Activated CD4-positive, alpha-beta memory T cell treated with anti-CD3 and anti-CD28 coated beads for 36 hours (primary cell): ENCODE measurements at regions not wholly inside any gene's neighbourhood (a gene's known extent, or its start where the extent isn't known, plus 50 kb on each side); places are given as distances from the start of the nearest gene placed in this dataset.

ENCODE experiments used
- CTCF ChIA-PET: fragments of 350-600 bp; sonication (Branson Sonifier 250); formaldehyde crosslinking; loops from one replicate; lab custom pipeline; 2021; ENCODE audit warnings: antibody characterized with exemption, inconsistent platforms; lab: Charles Lee
- POLR2A ChIA-PET: fragments of 350-600 bp; sonication (Branson Sonifier 250); formaldehyde crosslinking; loops from one replicate; lab custom pipeline; 2021; ENCODE audit warnings: antibody characterized with exemption; lab: Charles Lee
- DNase-seq: peaks from one replicate; pipeline ENCODE4 v3.0.0-alpha.2; 2020
- H3K27ac Mint-ChIP-seq: one replicate; pipeline ENCODE4 v1.8.0; 2021; ENCODE audit warnings: mixed read lengths
- H3K27me3 Mint-ChIP-seq: one replicate; pipeline ENCODE4 v1.8.0; 2021; ENCODE audit warnings: mixed read lengths
- H3K36me3 Mint-ChIP-seq: one replicate; pipeline ENCODE4 v1.8.0; 2021; ENCODE audit warnings: mixed read lengths
- H3K4me1 Mint-ChIP-seq: one replicate; pipeline ENCODE4 v1.8.0; 2021; ENCODE audit warnings: low read depth, mixed read lengths
- H3K4me3 Mint-ChIP-seq: one replicate; pipeline ENCODE4 v1.8.0; 2021; ENCODE audit warnings: mild to moderate bottlenecking, mixed read lengths
- H3K9me3 Mint-ChIP-seq: one replicate; pipeline ENCODE4 v1.8.0; 2021; ENCODE audit warnings: mixed read lengths
- intact Hi-C: fragments of 100-400 bp; cut with micrococcal nuclease; formaldehyde crosslinking; loops from one replicate; pipeline ENCODE4 v1.15.1; 2023

GRCh38 chr5:174607205-174607604 lies 117.2 kb upstream of the MSX2 start:
- Mint-ChIP-seq H3K36me3 (no peaks in the 10 kb centered on the region), H3K9me3 (no peaks in the 10 kb centered on the region), H3K27ac (no peak overlapping the region), H3K4me1 (no peaks in the 10 kb centered on the region), H3K27me3 (peaks cover 5% of the 10 kb centered on the region), H3K4me3 (no peak overlapping the region)
- ChIA-PET CTCF (no interaction called here), POLR2A (no interaction called here)
- DNase-seq: no peak
- intact Hi-C loops: no loop called here

DNA sequence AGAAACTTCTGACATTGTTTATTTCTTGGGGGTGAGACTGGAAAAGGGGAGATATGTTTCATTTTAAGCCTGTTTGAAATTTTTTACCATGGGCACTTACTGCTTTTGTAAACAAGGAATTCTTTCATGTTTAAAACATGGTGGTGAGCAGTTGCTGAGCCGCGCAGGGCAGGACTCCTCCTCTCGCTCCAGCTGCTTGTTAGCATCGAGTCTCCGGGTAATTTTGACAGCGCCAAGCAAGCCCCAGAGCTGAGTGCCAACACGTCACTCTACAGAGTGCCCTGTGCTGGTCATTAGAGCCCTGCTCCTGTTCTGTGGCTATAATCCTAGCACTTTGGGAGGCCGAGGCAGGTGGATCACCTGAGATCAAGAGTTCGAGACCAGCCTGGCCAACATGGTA lies 116.5 kb upstream of the MSX2 start:
- intact Hi-C loops: no loop called here
- no peak overlapping the region for H3K4me3 Mint-ChIP-seq
- peaks cover 5% of the 10 kb centered on the region for H3K27me3 Mint-ChIP-seq
- no peaks in the 10 kb centered on the region for H3K36me3 Mint-ChIP-seq
- CTCF ChIA-PET: no interaction called here
- POLR2A ChIA-PET: no interaction called here
- H3K4me1 Mint-ChIP-seq: no peaks in the 10 kb centered on the region
- no peak for DNase-seq
- H3K9me3 Mint-ChIP-seq: no peaks in the 10 kb centered on the region
- H3K27ac Mint-ChIP-seq: no peak overlapping the region

- intact Hi-C loops: no loop called here
- H3K36me3 Mint-ChIP-seq: no peaks in the 10 kb centered on the region
- ChIA-PET POLR2A (no interaction called here), CTCF (no interaction called here)
- peaks cover 5% of the 10 kb centered on the region for H3K27me3 Mint-ChIP-seq
- no peak overlapping the region for H3K27ac Mint-ChIP-seq
- H3K9me3 Mint-ChIP-seq: no peaks in the 10 kb centered on the region
- peak; percentile 13 for DNase-seq
- no peaks in the 10 kb centered on the region for H3K4me1 Mint-ChIP-seq
- H3K4me3 Mint-ChIP-seq: no peak overlapping the region
Observed at GRCh38 chr5:174608631-174609097, 115.7 kb upstream of the MSX2 start.

- ChIA-PET POLR2A (no interaction called here), CTCF (no interaction called here)
- Mint-ChIP-seq H3K9me3 (no peaks in the 10 kb centered on the region), H3K4me1 (no peaks in the 10 kb centered on the region), H3K27ac (no peak overlapping the region), H3K27me3 (peaks cover 5% of the 10 kb centered on the region), H3K4me3 (no peak overlapping the region), H3K36me3 (no peaks in the 10 kb centered on the region)
- intact Hi-C loops: no loop called here
- DNase-seq: no peak
Observed at GRCh38 chr5:174609116-174609515, 115.3 kb upstream of the MSX2 start.

DNA sequence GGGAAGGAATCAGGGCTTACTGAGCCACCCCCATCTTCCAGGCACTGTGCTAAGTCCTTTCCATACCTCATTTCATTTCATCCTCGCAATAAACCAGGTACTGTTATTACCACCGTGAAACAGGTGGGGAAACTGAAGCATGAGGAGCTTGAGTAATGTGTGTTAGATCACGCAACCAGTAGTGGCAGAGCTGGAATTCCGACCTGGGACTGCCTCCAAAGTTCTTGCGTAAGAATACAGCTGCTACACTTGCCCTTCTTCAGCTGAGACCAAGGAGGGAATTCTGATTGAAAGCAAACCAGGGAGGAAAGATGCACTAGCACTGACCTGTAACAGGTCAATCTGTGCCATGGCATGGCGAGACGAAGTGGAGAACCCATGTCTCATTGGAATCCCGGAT lies 113.4 kb upstream of the MSX2 start:
- Mint-ChIP-seq H3K27ac (no peak overlapping the region), H3K27me3 (peaks cover 7% of the 10 kb centered on the region), H3K4me3 (no peak overlapping the region), H3K4me1 (no peaks in the 10 kb centered on the region), H3K9me3 (no peaks in the 10 kb centered on the region), H3K36me3 (no peaks in the 10 kb centered on the region)
- intact Hi-C loops: no loop called here
- CTCF ChIA-PET: no interaction called here
- POLR2A ChIA-PET: no interaction called here
- no peak for DNase-seq

DNA sequence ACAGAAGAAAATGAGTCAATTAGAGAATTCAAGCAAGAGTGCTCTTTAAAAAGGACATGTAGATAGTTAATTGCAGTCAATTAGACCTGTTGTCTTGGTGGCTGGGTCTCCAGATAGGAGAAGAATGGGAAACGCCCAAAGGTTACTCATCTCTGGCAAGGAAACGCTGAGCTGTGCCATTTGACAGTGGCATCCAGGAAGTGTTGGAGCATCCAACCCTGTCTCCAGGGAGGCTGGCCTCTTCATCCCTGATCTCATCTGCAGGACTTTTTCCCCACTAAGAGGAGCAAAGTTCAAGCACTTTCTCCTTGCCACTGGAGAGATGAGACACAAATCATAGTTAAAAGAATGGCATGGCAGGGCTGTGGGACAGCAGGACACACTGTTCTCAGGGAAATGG lies 111.7 kb upstream of the MSX2 start:
- Mint-ChIP-seq H3K36me3 (no peaks in the 10 kb centered on the region), H3K27me3 (peaks cover 2% of the 10 kb centered on the region), H3K4me1 (no peaks in the 10 kb centered on the region), H3K27ac (no peak overlapping the region), H3K9me3 (no peaks in the 10 kb centered on the region), H3K4me3 (no peak overlapping the region)
- intact Hi-C loops: no loop called here
- ChIA-PET CTCF (no interaction called here), POLR2A (no interaction called here)
- DNase-seq: no peak

GRCh38 chr5:174614500-174615135 lies 109.8 kb upstream of the MSX2 start:
- Mint-ChIP-seq H3K4me3 (no peak overlapping the region), H3K27me3 (peaks cover 5% of the 10 kb centered on the region), H3K9me3 (no peaks in the 10 kb centered on the region), H3K4me1 (no peaks in the 10 kb centered on the region), H3K27ac (no peak overlapping the region), H3K36me3 (no peaks in the 10 kb centered on the region)
- ChIA-PET POLR2A (no interaction called here), CTCF (no interaction called here)
- no peak for DNase-seq
- intact Hi-C loops: no loop called here

DNA sequence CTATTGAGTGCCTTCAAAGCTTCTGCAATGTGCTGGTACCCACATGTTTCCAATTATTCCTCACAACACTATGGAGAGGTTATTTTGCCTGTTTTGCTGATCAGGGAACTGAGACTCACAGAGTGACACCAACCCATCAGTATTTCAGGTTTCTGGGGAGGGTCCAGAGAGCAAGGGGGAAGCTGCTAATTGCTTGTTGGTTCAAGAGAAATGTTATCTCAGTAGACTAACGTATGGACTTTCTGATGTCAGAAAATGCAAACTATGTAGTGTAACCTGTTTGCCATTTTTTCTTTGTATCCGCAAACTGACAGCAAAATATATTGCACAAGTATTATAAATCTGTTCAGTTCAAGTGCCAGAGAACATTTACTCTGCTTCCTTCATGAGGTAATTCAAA lies 108.3 kb upstream of the MSX2 start:
- peaks cover 6% of the 10 kb centered on the region for H3K27me3 Mint-ChIP-seq
- ChIA-PET CTCF (no interaction called here), POLR2A (no interaction called here)
- no peak for DNase-seq
- H3K27ac Mint-ChIP-seq: no peak overlapping the region
- no peak overlapping the region for H3K4me3 Mint-ChIP-seq
- H3K9me3 Mint-ChIP-seq: no peaks in the 10 kb centered on the region
- intact Hi-C loops: no loop called here
- H3K36me3 Mint-ChIP-seq: no peaks in the 10 kb centered on the region
- H3K4me1 Mint-ChIP-seq: no peaks in the 10 kb centered on the region

DNA sequence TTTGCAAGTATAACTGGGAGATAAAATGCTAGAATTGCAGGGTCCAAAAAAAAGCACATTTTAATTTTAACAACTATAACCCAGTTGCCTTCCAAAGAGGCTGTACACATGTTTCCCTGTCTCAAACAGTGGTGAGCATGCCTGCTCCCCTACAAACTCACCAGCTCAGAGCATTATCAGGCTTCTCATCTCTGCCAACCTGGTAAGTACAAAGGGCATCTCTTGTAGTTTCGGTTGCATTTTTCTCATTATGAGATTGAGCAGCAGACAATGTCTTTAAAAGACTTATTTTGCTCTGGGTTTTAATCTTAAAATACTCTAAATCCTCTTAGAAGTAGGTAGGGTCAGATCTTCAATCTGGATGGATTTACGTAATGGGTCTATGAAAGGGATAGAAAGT lies 107.1 kb upstream of the MSX2 start:
- ChIA-PET POLR2A (no interaction called here), CTCF (no interaction called here)
- intact Hi-C loops: no loop called here
- Mint-ChIP-seq H3K27me3 (peaks cover 7% of the 10 kb centered on the region), H3K36me3 (no peaks in the 10 kb centered on the region), H3K4me3 (no peak overlapping the region), H3K27ac (no peak overlapping the region), H3K9me3 (no peaks in the 10 kb centered on the region), H3K4me1 (no peaks in the 10 kb centered on the region)
- no peak for DNase-seq

DNA sequence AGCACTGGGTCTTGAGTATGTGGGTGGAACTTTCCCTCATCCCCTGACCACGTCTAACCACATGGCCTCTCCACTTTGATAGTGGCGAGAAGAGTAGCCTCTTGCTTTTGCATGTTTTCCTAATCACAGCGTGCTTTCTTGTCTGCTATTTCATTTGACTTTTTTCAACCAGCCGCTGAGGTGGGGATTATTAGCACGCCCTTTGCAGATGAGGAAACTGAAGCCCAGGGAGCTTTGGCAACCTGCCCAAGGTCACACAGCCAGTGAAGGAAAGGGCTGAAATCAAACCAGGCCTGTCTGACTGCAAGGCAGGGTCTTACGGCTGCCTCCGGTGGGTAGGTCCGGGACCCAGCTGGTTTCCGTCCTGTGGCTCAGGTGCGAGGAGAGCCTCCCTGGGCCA lies 106.5 kb upstream of the MSX2 start:
- Mint-ChIP-seq H3K9me3 (no peaks in the 10 kb centered on the region), H3K27me3 (peaks cover 7% of the 10 kb centered on the region), H3K4me1 (no peaks in the 10 kb centered on the region), H3K27ac (no peak overlapping the region), H3K36me3 (no peaks in the 10 kb centered on the region), H3K4me3 (no peak overlapping the region)
- intact Hi-C loops: no loop called here
- DNase-seq: no peak
- ChIA-PET POLR2A (no interaction called here), CTCF (no interaction called here)

- intact Hi-C loops: no loop called here
- no peak for DNase-seq
- Mint-ChIP-seq H3K27me3 (peaks cover 7% of the 10 kb centered on the region), H3K4me3 (no peak overlapping the region), H3K9me3 (no peaks in the 10 kb centered on the region), H3K36me3 (no peaks in the 10 kb centered on the region), H3K4me1 (no peaks in the 10 kb centered on the region), H3K27ac (no peak overlapping the region)
- CTCF ChIA-PET: no interaction called here
- POLR2A ChIA-PET: no interaction called here
Observed at GRCh38 chr5:174618589-174618988, 105.8 kb upstream of the MSX2 start.

- Mint-ChIP-seq H3K36me3 (no peaks in the 10 kb centered on the region), H3K9me3 (no peaks in the 10 kb centered on the region), H3K4me3 (no peak overlapping the region), H3K27ac (no peak overlapping the region), H3K27me3 (peaks cover 7% of the 10 kb centered on the region), H3K4me1 (no peaks in the 10 kb centered on the region)
- POLR2A ChIA-PET: no interaction called here
- CTCF ChIA-PET: no interaction called here
- intact Hi-C loops: no loop called here
- DNase-seq: no peak
Observed at GRCh38 chr5:174622067-174622466, 102.3 kb upstream of the MSX2 start.

DNA sequence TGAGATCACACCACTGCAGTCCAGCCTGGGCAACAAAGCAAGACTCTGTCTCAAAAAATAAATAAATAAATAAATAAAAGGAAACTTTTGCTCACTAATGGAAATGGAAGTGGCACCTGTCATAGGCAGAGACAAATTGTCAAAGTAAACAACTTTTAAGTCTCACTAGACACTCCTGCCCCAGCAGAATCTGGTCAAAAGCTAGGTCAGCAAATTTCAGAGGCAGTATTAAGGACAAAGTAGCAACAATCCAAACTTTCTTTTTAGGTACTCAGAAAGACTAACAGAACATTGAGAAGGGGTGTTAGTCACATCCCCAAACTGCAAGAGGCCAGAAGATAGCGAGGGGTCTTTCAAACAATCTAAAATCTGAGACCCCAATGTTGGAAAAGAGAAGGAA lies 101.4 kb upstream of the MSX2 start:
- H3K4me1 Mint-ChIP-seq: no peaks in the 10 kb centered on the region
- DNase-seq: no peak

More for the DNA sequence above, 101.4 kb upstream of the MSX2 start:
- intact Hi-C loops: no loop called here
- no peak overlapping the region for H3K4me3 Mint-ChIP-seq
- CTCF ChIA-PET: no interaction called here
- POLR2A ChIA-PET: no interaction called here
- H3K9me3 Mint-ChIP-seq: no peaks in the 10 kb centered on the region
- H3K27me3 Mint-ChIP-seq: peaks cover 7% of the 10 kb centered on the region
- H3K27ac Mint-ChIP-seq: no peak overlapping the region
- no peaks in the 10 kb centered on the region for H3K36me3 Mint-ChIP-seq
